Mesodermal cell (in vitro differentiated cells): ENCODE measurements at regions not wholly inside any gene's neighbourhood (a gene's known extent, or its start where the extent isn't known, plus 50 kb on each side); places are given as distances from the start of the nearest gene placed in this dataset.

Experiments
- H3K27ac ChIP-seq: 2 replicates; pipeline ENCODE4 v1.7.0; 2013; ENCODE audit warnings: mild to moderate bottlenecking, low read depth, low read length, moderate library complexity; ENCODE audit not compliant: severe bottlenecking
- H3K36me3 ChIP-seq: 2 replicates; pipeline ENCODE4 v1.7.1; 2013; ENCODE audit warnings: mild to moderate bottlenecking, low read length, moderate library complexity; ENCODE audit not compliant: control insufficient read depth, insufficient read depth
- H3K4me1 ChIP-seq: one replicate; pipeline ENCODE4 v1.7.1; 2013; ENCODE audit warnings: mild to moderate bottlenecking, low read length; ENCODE audit not compliant: insufficient read depth, control insufficient read depth, poor library complexity, severe bottlenecking
- H3K4me3 ChIP-seq: 2 replicates; pipeline ENCODE4 v1.7.0; 2013; ENCODE audit warnings: low read length, control low read depth, mild to moderate bottlenecking; ENCODE audit not compliant: insufficient read depth, poor library complexity, severe bottlenecking; ENCODE audit errors: extremely low read depth
- H3K9me3 ChIP-seq: 2 replicates; pipeline ENCODE4 v1.7.1; 2013; ENCODE audit warnings: mild to moderate bottlenecking, low read length, moderate library complexity; ENCODE audit not compliant: control insufficient read depth
- WGBS, 2 experiments: methylation state at CpG; one replicate each; pipeline ENCODE4 v1.1.5; 2013; ENCODE audit warnings: missing lambda C conversion rate in 2 of 2; ENCODE audit not compliant: insufficient coverage in 2 of 2; 5-methylcytosine and 5-hydroxymethylcytosine counted together

DNA sequence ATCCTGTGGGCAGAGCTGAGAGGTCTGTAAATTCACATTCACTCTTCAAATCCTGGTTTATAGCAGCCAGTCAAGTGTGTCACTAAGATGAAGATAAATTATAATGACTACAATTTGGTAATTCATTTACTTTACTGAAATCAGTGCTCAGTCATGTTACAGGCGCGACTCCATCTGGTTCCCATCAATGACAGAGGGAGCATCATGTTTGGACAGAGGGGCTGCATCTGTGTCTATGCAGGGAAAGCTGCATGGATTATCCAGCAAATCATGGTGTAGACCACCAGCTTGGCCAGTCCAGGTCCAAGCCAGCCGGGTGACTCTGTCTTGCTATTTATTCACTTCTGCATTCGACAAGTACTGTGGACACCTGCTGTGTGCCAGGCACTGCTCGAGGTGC is 214.1 kb upstream of the ZNF32 start:
- H3K4me3 ChIP-seq: no peak overlapping the region
- H3K36me3 ChIP-seq: no peaks in the 10 kb centered on the region
- H3K4me1 ChIP-seq: peaks cover 22% of the 10 kb centered on the region
- H3K27ac ChIP-seq: no peak overlapping the region
- WGBS, 2 experiments: 83 to 87% methylated on average over 3 to 4 of the region's 5 CpGs
- H3K9me3 ChIP-seq: no peaks in the 10 kb centered on the region

DNA sequence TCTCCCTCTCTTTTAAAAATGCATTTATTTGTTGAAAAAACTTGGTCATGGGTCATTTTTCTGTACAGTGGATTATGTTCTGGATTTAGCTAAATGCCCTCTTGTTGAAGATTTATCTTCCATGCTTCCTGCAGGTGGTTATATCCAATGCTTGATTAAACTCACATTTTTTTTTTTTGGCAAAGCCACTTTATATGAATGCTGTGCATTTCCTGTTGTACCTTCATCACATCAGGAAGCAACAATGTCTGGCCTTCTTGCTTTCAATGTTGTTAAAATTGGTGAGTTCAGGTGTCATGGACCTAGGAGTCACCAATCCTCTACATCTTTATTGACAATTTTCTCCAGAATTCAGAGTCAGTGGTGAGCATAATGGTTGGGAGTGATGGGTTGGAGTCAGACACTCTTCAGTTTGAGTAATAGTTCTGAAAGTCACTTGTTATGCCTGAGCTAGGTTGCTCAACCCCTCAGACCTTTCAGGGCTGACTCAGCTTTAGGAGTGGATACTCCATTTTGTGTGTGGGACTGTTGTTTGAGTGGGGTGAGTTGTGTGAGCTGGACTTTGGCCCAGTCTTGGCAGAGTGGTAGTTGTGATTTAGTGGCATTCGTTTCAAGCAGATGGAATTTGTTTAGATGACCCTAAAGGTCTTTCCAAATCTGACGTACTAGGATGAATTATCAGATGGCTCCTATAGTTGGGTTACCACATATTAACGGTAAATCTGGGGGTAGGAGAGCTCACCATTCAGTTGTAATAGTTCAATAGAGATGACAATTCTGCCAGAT is 213.5 kb upstream of the ZNF32 start:
- Histone ChIP-seq H3K36me3 (no peaks in the 10 kb centered on the region), H3K4me1 (peaks cover 27% of the 10 kb centered on the region), H3K4me3 (no peak overlapping the region), H3K9me3 (no peaks in the 10 kb centered on the region), H3K27ac (no peak overlapping the region)
- 97 to 100% methylated on average over 3 of the region's 3 CpGs for WGBS, 2 experiments

DNA sequence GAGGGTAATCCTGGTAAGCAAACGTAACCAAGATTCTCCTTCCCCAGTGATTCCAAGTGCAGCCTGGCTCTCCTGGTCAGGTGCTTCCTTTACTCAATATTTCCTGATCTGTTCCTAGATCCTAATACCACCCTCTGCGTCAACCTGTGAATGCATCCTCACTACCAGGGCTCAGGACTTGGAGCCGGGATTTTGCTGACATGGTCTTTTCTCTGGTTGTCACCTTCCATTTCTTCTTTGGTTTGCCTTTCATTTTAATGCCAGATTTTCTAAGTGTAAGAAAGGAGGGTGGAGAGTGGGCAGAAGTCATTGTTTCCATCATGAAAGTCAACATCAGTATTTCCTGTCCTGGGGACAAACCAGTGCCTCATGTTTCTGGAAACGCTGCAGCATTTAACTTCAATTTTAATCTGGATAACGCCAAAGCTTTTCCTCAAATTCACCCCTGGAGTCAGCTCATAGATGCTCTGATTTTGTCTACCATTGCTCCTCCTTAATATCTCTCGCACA is 210.4 kb upstream of the ZNF32 start:
- H3K9me3 ChIP-seq: no peaks in the 10 kb centered on the region
- 91 to 95% methylated on average over 5 of the region's 6 CpGs for WGBS, 2 experiments
- H3K27ac ChIP-seq: no peak overlapping the region
- no peaks in the 10 kb centered on the region for H3K36me3 ChIP-seq
- no peak overlapping the region for H3K4me3 ChIP-seq
- peaks cover 22% of the 10 kb centered on the region for H3K4me1 ChIP-seq

DNA sequence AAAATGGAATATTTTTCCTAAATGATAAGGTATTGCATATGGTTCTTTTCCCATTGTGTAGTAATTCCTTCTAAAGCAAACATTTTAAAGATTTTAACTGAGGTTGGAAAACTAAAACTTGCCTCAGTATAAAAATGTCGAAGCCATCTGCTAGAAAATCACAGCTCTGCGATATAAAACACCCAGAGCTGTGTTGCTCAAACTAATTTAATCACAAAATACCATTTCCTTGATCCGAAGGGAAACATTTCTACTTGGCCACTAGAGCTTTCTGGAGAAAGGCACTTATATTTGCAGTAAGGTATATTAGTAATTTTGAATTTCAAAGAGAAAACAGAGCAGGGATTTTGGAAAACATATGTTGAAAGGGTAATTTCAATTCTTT is 209.2 kb upstream of the ZNF32 start:
- no peak overlapping the region for H3K4me3 ChIP-seq
- H3K36me3 ChIP-seq: no peaks in the 10 kb centered on the region
- H3K27ac ChIP-seq: no peak overlapping the region
- WGBS, 2 experiments: 93 to 100% methylated on average over 1 to 2 of the region's 3 CpGs
- H3K9me3 ChIP-seq: peaks cover 3% of the 10 kb centered on the region
- peaks cover 20% of the 10 kb centered on the region for H3K4me1 ChIP-seq

DNA sequence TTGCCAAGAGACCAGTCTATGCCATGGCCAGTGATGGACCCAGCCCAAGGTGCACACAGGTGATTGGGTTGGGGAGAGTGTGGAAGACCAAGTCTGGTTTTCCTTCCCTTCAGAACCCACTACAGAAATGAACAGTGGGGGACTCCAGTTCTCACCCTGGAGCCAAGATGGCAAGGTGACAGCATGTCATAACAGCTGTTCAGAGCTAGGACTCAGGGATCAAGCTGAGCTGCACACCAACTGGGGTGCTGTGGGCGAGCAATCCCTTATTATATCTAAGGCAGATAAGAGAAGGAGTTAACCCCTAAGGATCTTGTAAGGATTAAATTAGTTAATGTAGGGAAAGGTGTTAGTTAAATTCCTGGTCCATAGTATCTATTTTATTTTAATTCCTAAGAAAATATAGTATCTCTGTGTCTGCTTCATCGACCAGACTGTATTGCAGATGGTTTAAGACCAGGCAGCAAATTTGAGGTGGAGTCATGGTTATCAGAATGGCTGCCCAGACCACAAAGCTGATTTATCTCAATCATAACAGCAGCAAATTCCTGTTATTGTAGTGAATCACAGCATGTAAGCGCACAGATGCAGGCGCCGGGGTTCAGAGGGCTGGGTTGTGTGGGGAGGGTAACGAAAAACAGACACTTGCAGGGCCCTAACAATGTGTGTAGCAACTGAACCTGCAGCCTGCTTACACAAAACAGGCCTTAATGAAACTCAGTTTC is 208.7 kb upstream of the ZNF32 start:
- Histone ChIP-seq H3K9me3 (peaks cover 3% of the 10 kb centered on the region), H3K36me3 (no peaks in the 10 kb centered on the region), H3K27ac (no peak overlapping the region), H3K4me3 (no peak overlapping the region), H3K4me1 (peaks cover 20% of the 10 kb centered on the region)
- 83% methylated on average over 4 of the region's 6 CpGs; no CpG with 5 or more reads in 1 of the 2 experiments for WGBS, 2 experiments

DNA sequence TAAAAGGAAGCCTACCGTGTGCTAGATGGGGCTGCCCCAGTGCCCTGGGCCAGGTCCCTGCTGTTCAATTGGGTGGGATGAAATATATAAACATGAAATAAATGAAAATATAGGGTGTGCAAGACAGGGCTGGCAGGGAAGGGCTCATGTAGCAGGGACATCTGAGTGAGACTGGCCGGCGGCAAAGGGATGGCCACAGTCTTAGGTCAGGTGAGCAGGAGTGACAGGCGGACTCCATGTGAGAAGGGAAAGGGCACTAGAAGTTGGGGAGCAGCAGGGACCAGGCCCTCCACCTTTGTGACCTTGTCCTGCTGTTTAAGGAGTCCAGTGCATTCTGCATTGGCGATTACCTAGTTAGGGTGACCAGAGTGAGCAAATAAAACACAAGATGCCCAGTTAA is 207.6 kb upstream of the ZNF32 start:
- H3K9me3 ChIP-seq: peaks cover 3% of the 10 kb centered on the region
- no peak overlapping the region for H3K4me3 ChIP-seq
- no peaks in the 10 kb centered on the region for H3K36me3 ChIP-seq
- H3K27ac ChIP-seq: no peak overlapping the region
- WGBS, 2 experiments: 97 to 100% methylated on average over 3 to 4 of the region's 5 CpGs
- H3K4me1 ChIP-seq: peaks cover 20% of the 10 kb centered on the region

DNA sequence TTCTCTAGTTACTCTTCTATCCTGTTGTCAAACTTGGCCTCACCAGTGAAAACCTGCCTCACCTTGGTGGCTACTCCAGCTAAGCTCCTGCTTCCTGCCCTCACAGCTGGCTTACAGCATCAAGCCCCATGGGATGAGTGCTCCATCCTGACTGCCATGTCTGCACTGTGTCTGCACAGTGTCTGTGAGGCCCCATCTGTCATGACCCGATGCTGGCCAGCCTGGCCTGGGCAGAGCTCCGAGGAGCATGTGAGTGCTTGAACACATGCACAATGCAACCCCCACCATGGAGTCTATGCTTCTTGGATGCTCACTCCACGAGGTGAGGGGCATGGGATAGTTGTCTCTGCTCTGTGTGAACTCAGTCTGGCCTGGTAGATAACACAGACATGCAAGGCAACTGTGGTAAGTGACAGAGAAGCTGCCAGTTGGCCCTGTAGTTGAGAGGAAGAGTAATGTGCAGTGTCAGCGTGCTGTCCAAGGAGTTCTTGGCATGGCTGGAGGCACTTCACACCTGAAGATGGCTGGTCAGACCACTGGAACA is 207.1 kb upstream of the ZNF32 start:
- Histone ChIP-seq H3K4me1 (peaks cover 20% of the 10 kb centered on the region), H3K27ac (peak overlapping the region; percentile 16), H3K36me3 (no peaks in the 10 kb centered on the region), H3K4me3 (no peak overlapping the region), H3K9me3 (peaks cover 3% of the 10 kb centered on the region)
- 78 to 81% methylated on average over 3 to 4 of the region's 4 CpGs for WGBS, 2 experiments

DNA sequence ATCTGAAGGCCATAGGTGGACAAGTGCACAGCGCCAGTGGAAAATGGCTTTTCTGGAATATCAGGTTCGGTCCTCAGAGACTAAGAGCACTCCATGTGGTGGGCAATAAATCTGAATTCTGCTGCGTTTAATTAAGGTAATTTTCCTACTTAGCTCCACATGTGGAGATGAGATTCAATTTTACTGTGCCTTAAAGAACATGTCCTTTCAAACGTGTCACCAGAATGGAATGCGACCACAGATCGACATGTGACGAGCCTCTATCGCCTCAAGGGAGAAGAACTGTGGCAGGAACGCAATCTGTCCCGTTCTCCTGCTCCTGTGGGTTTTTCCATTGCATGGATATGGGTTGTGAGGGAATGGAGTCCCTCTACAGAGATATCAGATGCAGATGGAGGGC is 205.3 kb upstream of the ZNF32 start:
- no peak overlapping the region for H3K4me3 ChIP-seq
- H3K36me3 ChIP-seq: no peaks in the 10 kb centered on the region
- H3K9me3 ChIP-seq: peaks cover 3% of the 10 kb centered on the region
- peaks cover 17% of the 10 kb centered on the region for H3K4me1 ChIP-seq
- no peak overlapping the region for H3K27ac ChIP-seq
- WGBS, 2 experiments: 80 to 83% methylated on average over 9 to 10 of the region's 10 CpGs

DNA sequence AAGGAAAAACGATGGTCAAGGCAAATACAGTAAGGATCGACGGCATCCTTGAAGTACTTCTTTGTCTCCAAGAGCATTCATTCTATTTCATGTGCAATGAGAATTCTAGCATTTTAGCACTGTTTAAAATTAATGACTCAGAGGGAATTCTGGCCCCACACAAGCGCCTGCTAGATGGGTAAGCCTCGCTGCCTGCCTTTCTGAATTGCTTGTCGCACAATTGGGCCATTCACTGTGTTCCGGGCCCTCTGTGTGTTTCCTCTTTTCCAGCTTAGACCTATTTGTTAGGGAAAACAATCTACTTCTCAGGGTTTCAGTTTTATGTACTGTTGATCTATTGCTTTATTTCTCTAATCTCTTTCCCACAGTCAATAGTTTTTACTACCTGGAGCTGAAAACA is 204.7 kb upstream of the ZNF32 start:
- Histone ChIP-seq H3K9me3 (peaks cover 3% of the 10 kb centered on the region), H3K4me3 (no peak overlapping the region), H3K27ac (no peak overlapping the region), H3K4me1 (peaks cover 15% of the 10 kb centered on the region), H3K36me3 (no peaks in the 10 kb centered on the region)
- 96 to 98% methylated on average over 4 to 6 of the region's 7 CpGs for WGBS, 2 experiments

DNA sequence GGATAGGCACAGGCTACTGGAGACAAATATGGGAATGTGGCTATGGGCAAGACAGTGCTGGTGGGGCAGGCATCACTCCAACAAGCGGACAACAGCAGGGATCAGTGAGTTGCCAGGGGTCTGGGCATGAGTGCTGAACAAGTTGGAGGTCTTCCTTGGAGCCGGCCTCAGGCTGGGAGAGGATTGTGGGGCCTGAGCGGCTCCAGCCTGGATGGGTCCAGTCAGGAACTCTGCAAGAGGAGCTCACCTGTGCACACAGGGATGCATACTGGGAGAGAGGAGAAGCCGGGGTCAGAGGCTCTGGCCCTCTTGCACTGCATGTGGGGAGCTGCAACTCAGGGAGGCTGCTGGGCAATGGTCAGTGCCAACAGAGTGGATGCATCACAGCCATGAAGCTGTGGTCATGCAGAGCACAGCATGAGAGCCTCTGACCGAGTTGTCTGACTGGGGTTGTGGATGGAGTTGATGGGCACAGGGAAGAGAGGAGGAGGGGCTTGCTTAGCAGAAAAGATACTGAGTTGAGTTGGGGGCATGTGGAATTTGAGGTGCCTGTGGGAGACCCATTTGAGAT is 204.0 kb upstream of the ZNF32 start:
- Histone ChIP-seq H3K9me3 (peaks cover 3% of the 10 kb centered on the region), H3K4me3 (no peak overlapping the region), H3K27ac (no peak overlapping the region), H3K36me3 (no peaks in the 10 kb centered on the region), H3K4me1 (peaks cover 12% of the 10 kb centered on the region)
- 89 to 96% methylated on average over 5 of the region's 5 CpGs for WGBS, 2 experiments
